B cell (primary cell): ENCODE measurements at regions not wholly inside any gene's neighbourhood (a gene's known extent, or its start where the extent isn't known, plus 50 kb on each side); places are given as distances from the start of the nearest gene placed in this dataset.

Source experiments
- ATAC-seq: fragments of 200-7000 bp; cut with Tn5 transposase; one replicate; pipeline ENCODE4 v1.10.0; 2021; ENCODE audit warnings: low read depth, mild to moderate bottlenecking, moderate number of reproducible peaks, moderate library complexity
- CTCF ChIA-PET: fragments of 350-600 bp; sonication (Branson Sonifier 250); formaldehyde crosslinking; loops from one replicate; lab custom pipeline; 2021; ENCODE audit warnings: antibody characterized with exemption, inconsistent platforms; lab: Charles Lee
- POLR2A ChIA-PET: fragments of 350-600 bp; sonication (Branson Sonifier 250); formaldehyde crosslinking; loops from one replicate; lab custom pipeline; 2021; ENCODE audit warnings: antibody characterized with exemption; lab: Charles Lee
- DNase-seq: peaks from one replicate; pipeline ENCODE4 v3.0.0; 2013
- H2AFZ ChIP-seq: 2 replicates; pipeline ENCODE4 v1.6.1; 2012; ENCODE audit warnings: mild to moderate bottlenecking, low read depth, low read length; ENCODE audit not compliant: insufficient read depth, poor library complexity, severe bottlenecking
- H3K27ac ChIP-seq, 2 donors: 1 replicate in 1 of 2; 2 replicates in 1 of 2; pipeline ENCODE4 v1.5.1; 2012 to 2013; ENCODE audit warnings: low read length in 2 of 2, mild to moderate bottlenecking in 2 of 2, moderate library complexity in 1 of 2
- H3K27me3 ChIP-seq, 4 experiments: fragments of 200-600 bp in 1 of 4; sonication (generic) in 1 of 4; replicated peaks in 1 of 4; 1 replicate in 2 of 4; 2 replicates in 2 of 4; pipeline versions ENCODE4 v1.6.1 to v1.7.0; 2013 to 2016; ENCODE audit warnings: low read length in 3 of 4, mild to moderate bottlenecking in 2 of 4, mixed read lengths in 1 of 4, moderate library complexity in 1 of 4; ENCODE audit not compliant: insufficient read depth in 4 of 4, control insufficient read depth in 3 of 4; ENCODE audit errors: control extremely low read depth in 1 of 4
- H3K36me3 ChIP-seq, 2 experiments: replicated peaks in 1 of 2; 1 replicate in 1 of 2; 2 replicates in 1 of 2; pipeline versions ENCODE4 v1.6.1 to v1.7.1; 2013; ENCODE audit warnings: low read length in 1 of 2; ENCODE audit not compliant: insufficient read depth in 2 of 2, control insufficient read depth in 1 of 2; ENCODE audit errors: control extremely low read depth in 1 of 2, extremely low read depth in 1 of 2
- H3K4me1 ChIP-seq, 2 donors: fragments of 200-600 bp in 1 of 2; sonication (generic) in 1 of 2; 1 replicate in 1 of 2; 2 replicates in 1 of 2; pipeline versions ENCODE4 v1.5.1 to v1.6.1; 2013 to 2017; ENCODE audit warnings: low read length in 2 of 2; ENCODE audit not compliant: control insufficient read depth in 2 of 2, insufficient read depth in 2 of 2
- H3K4me2 ChIP-seq: replicated peaks from 2 replicates; pipeline ENCODE3; 2012; ENCODE audit warnings: mild to moderate bottlenecking, low read depth, low read length; ENCODE audit not compliant: poor library complexity, severe bottlenecking
- H3K4me3 ChIP-seq, 5 experiments: fragments of 200-600 bp in 1 of 5; sonication (generic) in 1 of 5; 1 replicate in 3 of 5; 2 replicates in 2 of 5; pipeline versions ENCODE4 v1.5.1 to v1.7.0; 2011 to 2016; ENCODE audit warnings: low read length in 4 of 5, mild to moderate bottlenecking in 4 of 5, low read depth in 2 of 5, control low read depth in 1 of 5, moderate library complexity in 1 of 5; ENCODE audit not compliant: insufficient read depth in 1 of 5; ENCODE audit errors: control extremely low read depth in 1 of 5, extremely low read depth in 1 of 5
- H3K79me2 ChIP-seq: fragments of 200-600 bp; sonication (generic); one replicate; pipeline ENCODE4 v1.6.0; 2016; ENCODE audit warnings: low read length; ENCODE audit not compliant: control insufficient read depth, insufficient read depth
- H3K9ac ChIP-seq: fragments of 200-600 bp; sonication (generic); 2 replicates; pipeline ENCODE4 v1.6.1; 2017; ENCODE audit warnings: mild to moderate bottlenecking, low read length, moderate library complexity
- H3K9me3 ChIP-seq, 3 donors: one replicate each; pipeline versions ENCODE4 v1.6.1 to v1.7.1; 2013; ENCODE audit warnings: low read length in 2 of 3; ENCODE audit not compliant: control insufficient read depth in 2 of 3, insufficient read depth in 1 of 3; ENCODE audit errors: control extremely low read depth in 1 of 3
- H4K20me1 ChIP-seq: 2 replicates; pipeline ENCODE4 v1.6.0; 2012; ENCODE audit warnings: mild to moderate bottlenecking, low read length; ENCODE audit not compliant: insufficient read depth, control insufficient read depth, poor library complexity, severe bottlenecking
- H3K27ac Mint-ChIP-seq: one replicate; pipeline ENCODE4 v1.8.0; 2021; ENCODE audit warnings: mixed read lengths
- H3K27me3 Mint-ChIP-seq: one replicate; pipeline ENCODE4 v1.8.0; 2021; ENCODE audit warnings: mixed read lengths
- H3K4me1 Mint-ChIP-seq: one replicate; pipeline ENCODE4 v1.8.0; 2021; ENCODE audit warnings: mixed read lengths
- H3K4me3 Mint-ChIP-seq: one replicate; pipeline ENCODE4 v1.8.0; 2021; ENCODE audit warnings: mixed read lengths
- H3K9me3 Mint-ChIP-seq: one replicate; pipeline ENCODE4 v1.8.0; 2022; ENCODE audit warnings: mixed read lengths; ENCODE audit not compliant: insufficient read depth
- CTCF ChIP-seq: fragments of 200-600 bp; IDR thresholded peaks from one replicate; pipeline ENCODE4 v1.8.0; 2022; ENCODE audit warnings: antibody characterized with exemption, mild to moderate bottlenecking
- EZH2 ChIP-seq: IDR thresholded peaks from 2 replicates; pipeline ENCODE4 v1.6.1; 2012; ENCODE audit warnings: borderline replicate concordance, low read depth, mild to moderate bottlenecking, moderate library complexity, low read length; ENCODE audit not compliant: insufficient read depth, poor library complexity, severe bottlenecking
- WGBS: methylation state at CpG from one replicate; pipeline ENCODE4 v1.1.5; 2013; ENCODE audit warnings: missing lambda C conversion rate; ENCODE audit not compliant: insufficient coverage; 5-methylcytosine and 5-hydroxymethylcytosine counted together
- intact Hi-C: fragments of 100-400 bp; cut with micrococcal nuclease; formaldehyde crosslinking; loops from one replicate; pipeline ENCODE4 v1.10.0; 2022

- ATAC-seq (no peak), DNase-seq (no peak)
- no peak overlapping the region for H3K4me3 ChIP-seq
- no peaks in the 10 kb centered on the region for H3K4me1 ChIP-seq
- H3K27me3 ChIP-seq, result no peaks in the 10 kb centered on the region
- H3K4me2 ChIP-seq, result no peak overlapping the region
- no peak overlapping the region for H3K27ac ChIP-seq
- TF ChIP-seq EZH2 (no peak), CTCF (no peak)
- no peak overlapping the region for H3K4me3 Mint-ChIP-seq
- WGBS, result 80% methylated on average over 1 of the region's 3 CpGs
- no peaks in the 10 kb centered on the region for H3K36me3 ChIP-seq
- POLR2A ChIA-PET, result no interaction called here
- no peaks in the 10 kb centered on the region for H3K4me1 Mint-ChIP-seq
- intact Hi-C loops, result no loop called here
- no peaks in the 10 kb centered on the region for H4K20me1 ChIP-seq
- no peak overlapping the region for H3K27ac Mint-ChIP-seq
- H2AFZ ChIP-seq, result no peak overlapping the region
- H3K9me3 ChIP-seq, result no peaks in the 10 kb centered on the region
- H3K79me2 ChIP-seq, result no peaks in the 10 kb centered on the region
- peaks cover 8% of the 10 kb centered on the region for H3K9me3 Mint-ChIP-seq
- no peaks in the 10 kb centered on the region for H3K27me3 Mint-ChIP-seq
- CTCF ChIA-PET, result no interaction called here
- no peak overlapping the region for H3K9ac ChIP-seq
Measured at GRCh38 chr13:107342747-107343146, 774.8 kb upstream of the ARGLU1 start.

GRCh38 chr13:107339209-107339608 is 771.3 kb upstream of the ARGLU1 start:
- Histone ChIP-seq H2AFZ (no peak overlapping the region), H3K9me3 (no peaks in the 10 kb centered on the region), H3K27ac (no peak overlapping the region), H3K4me2 (no peak overlapping the region), H3K36me3 (no peaks in the 10 kb centered on the region), H3K4me1 (no peaks in the 10 kb centered on the region), H4K20me1 (no peaks in the 10 kb centered on the region), H3K4me3 (no peak overlapping the region), H3K27me3 (no peaks in the 10 kb centered on the region), H3K79me2 (no peaks in the 10 kb centered on the region), H3K9ac (no peak overlapping the region)
- no peak overlapping the region for H3K27ac Mint-ChIP-seq
- peaks cover 6% of the 10 kb centered on the region for H3K9me3 Mint-ChIP-seq
- DNase-seq, result no peak
- intact Hi-C loops, result no loop called here
- H3K27me3 Mint-ChIP-seq, result no peaks in the 10 kb centered on the region
- no peaks in the 10 kb centered on the region for H3K4me1 Mint-ChIP-seq
- no peak for ATAC-seq
- ChIA-PET CTCF (no interaction called here), POLR2A (no interaction called here)
- H3K4me3 Mint-ChIP-seq, result no peak overlapping the region
- TF ChIP-seq EZH2 (no peak), CTCF (no peak)
- WGBS, result no CpG with 5 or more reads among the region's 4 CpGs
